Prostate gland (tissue), 2 donors: ENCODE measurements at regions not wholly inside any gene's neighbourhood (a gene's known extent, or its start where the extent isn't known, plus 50 kb on each side); places are given as distances from the start of the nearest gene placed in this dataset.

Experiments
- DNase-seq: peaks from one replicate; pipeline ENCODE4 v3.0.0-alpha.2; 2019; ENCODE audit warnings: low spot score
- H3K27ac ChIP-seq, 2 donors: fragments of 200-600 bp; sonication (generic); 2 replicates each; pipeline ENCODE4 v1.5.1; 2017 to 2019
- H3K27me3 ChIP-seq: fragments of 200-600 bp; sonication (generic); replicated peaks from 2 replicates; pipeline ENCODE4 v1.5.1; 2019; ENCODE audit not compliant: insufficient read depth
- H3K36me3 ChIP-seq, 2 donors: fragments of 200-600 bp; sonication (generic); 1 replicate in 1 of 2; 2 replicates in 1 of 2; pipeline versions ENCODE4 v1.5.1 to v1.8.1; 2017 to 2019
- H3K4me1 ChIP-seq: fragments of 200-600 bp; sonication (generic); replicated peaks from 2 replicates; pipeline ENCODE4 v1.5.1; 2019
- H3K4me3 ChIP-seq, 2 donors: fragments of 200-600 bp; sonication (generic); 2 replicates each; pipeline ENCODE4 v1.5.1; 2017 to 2019
- H3K9me3 ChIP-seq: fragments of 200-600 bp; sonication (generic); 2 replicates; pipeline ENCODE4 v1.5.1; 2017
- CTCF ChIP-seq, 4 experiments: fragments of 200-600 bp in 2 of 4; fragments of 450-650 bp in 2 of 4; sonication (generic) in 2 of 4; IDR thresholded peaks; 1 replicate in 3 of 4; 2 replicates in 1 of 4; pipeline ENCODE4 v1.5.1; 2016 to 2019; ENCODE audit warnings: antibody characterized with exemption in 4 of 4, mild to moderate bottlenecking in 2 of 4, moderate library complexity in 2 of 4
- POLR2A ChIP-seq: fragments of 450-650 bp; IDR thresholded peaks from one replicate; pipeline ENCODE4 v1.6.1; 2016; ENCODE audit warnings: antibody characterized with exemption, mild to moderate bottlenecking
- POLR2AphosphoS5 ChIP-seq: sonication (generic); formaldehyde crosslinking; IDR thresholded peaks from one replicate; pipeline ENCODE4 v1.6.1; 2017; ENCODE audit warnings: antibody characterized with exemption
- WGBS: methylation state at CpG from one replicate; pipeline ENCODE4 v1.1.5; 2018; 5-methylcytosine and 5-hydroxymethylcytosine counted together
- intact Hi-C: fragments of 100-400 bp; cut with DNase I; formaldehyde crosslinking; loops from one replicate; pipeline ENCODE4 v1.14.2; 2022

DNA sequence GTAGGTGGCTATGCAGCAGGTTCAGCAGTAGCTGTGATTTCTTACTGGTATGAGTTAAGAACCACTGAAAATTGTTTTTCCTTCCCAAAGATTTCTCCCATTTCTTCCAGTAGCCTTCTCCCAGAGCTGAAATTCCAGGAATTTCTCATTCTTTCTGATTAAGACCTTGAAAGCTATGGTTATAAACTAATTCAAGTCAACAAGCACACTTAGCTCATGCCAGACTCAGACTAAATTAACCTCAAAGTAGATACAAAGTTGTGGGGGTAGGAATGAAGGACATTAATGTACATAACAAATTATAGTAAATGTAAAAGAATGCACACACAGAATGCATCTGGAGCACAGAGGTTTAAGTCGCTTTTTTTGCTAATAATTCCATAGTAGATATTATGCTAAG, 103.6 kb upstream of the SOX11 start:
- Histone ChIP-seq H3K36me3 (no peaks in the 10 kb centered on the region), H3K4me3 (no peak overlapping the region), H3K27me3 (no peaks in the 10 kb centered on the region), H3K4me1 (no peaks in the 10 kb centered on the region), H3K9me3 (no peaks in the 10 kb centered on the region), H3K27ac (no peak overlapping the region)
- no peak for DNase-seq
- TF ChIP-seq POLR2AphosphoS5 = no peak
- no peak for TF ChIP-seq POLR2A
- TF ChIP-seq CTCF (IDR thresholded peaks at IDR 0.05) = no peak
- WGBS = 89% methylated on average over 1 of the region's 1 CpG
- intact Hi-C loops = no loop called here

DNA sequence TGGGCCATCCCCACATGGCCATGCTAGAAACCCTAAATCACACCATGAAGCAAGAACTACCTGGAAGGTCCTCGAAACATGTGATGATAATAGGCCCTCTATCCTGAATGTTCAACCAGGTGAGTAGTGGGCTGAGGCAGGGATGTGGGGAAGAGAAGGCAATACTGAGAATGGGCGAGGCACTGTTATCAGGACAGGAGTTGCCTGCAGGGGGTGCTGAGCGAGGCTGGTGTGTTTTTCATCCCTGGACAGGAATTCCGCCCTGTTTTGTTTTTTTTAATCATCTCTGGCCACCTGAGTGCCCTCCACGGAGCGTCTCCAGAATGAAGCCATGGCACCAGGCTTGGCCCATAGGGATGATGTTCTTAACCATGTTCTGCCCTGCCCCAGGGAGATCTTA, 103.0 kb upstream of the SOX11 start:
- Histone ChIP-seq H3K9me3 (no peaks in the 10 kb centered on the region), H3K4me1 (no peaks in the 10 kb centered on the region), H3K4me3 (no peak overlapping the region), H3K27me3 (no peaks in the 10 kb centered on the region), H3K27ac (no peak overlapping the region), H3K36me3 (no peaks in the 10 kb centered on the region)
- TF ChIP-seq CTCF (IDR thresholded peaks at IDR 0.05) (no peak), POLR2AphosphoS5 (no peak), POLR2A (no peak)
- intact Hi-C loops = no loop called here
- DNase-seq = no peak
- WGBS = 90% methylated on average over 6 of the region's 6 CpGs

GRCh38 chr2:5590886-5591285, 101.3 kb upstream of the SOX11 start:
- Histone ChIP-seq H3K4me1 (no peaks in the 10 kb centered on the region), H3K9me3 (no peaks in the 10 kb centered on the region), H3K36me3 (no peaks in the 10 kb centered on the region), H3K27me3 (no peaks in the 10 kb centered on the region), H3K4me3 (no peak overlapping the region), H3K27ac (no peak overlapping the region)
- intact Hi-C loops = no loop called here
- 61% methylated on average over 5 of the region's 6 CpGs for WGBS
- TF ChIP-seq POLR2AphosphoS5 = no peak
- TF ChIP-seq POLR2A = no peak
- no peak for TF ChIP-seq CTCF (IDR thresholded peaks at IDR 0.05)
- DNase-seq = no peak

DNA sequence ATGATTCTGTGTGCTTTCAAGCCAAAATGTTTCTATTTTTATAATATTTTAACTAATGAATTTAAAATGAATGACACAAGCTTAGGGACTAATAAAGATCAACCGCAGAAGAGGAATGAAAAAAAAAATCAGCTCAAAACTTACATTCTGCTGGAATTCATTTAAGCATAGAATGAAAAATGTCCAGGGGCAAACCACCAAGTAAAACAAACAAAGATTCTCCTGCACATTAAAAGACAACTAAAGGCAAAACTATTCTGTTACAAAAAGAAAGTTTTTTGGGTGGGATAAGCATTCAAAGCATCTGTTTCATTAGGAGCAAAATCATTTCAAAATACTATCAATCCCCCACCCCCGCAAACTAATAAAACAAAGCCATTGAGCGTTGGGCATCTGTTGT, 99.3 kb upstream of the SOX11 start:
- WGBS = 34% methylated on average over 3 of the region's 3 CpGs
- no peaks in the 10 kb centered on the region for H3K4me1 ChIP-seq
- no peak for DNase-seq
- H3K36me3 ChIP-seq = no peaks in the 10 kb centered on the region
- H3K9me3 ChIP-seq = no peaks in the 10 kb centered on the region
- intact Hi-C loops = no loop called here
- no peak overlapping the region for H3K27ac ChIP-seq
- H3K4me3 ChIP-seq = no peak overlapping the region
- H3K27me3 ChIP-seq = no peaks in the 10 kb centered on the region
- TF ChIP-seq POLR2A (no peak), CTCF (IDR thresholded peaks at IDR 0.05) (no peak)

DNA sequence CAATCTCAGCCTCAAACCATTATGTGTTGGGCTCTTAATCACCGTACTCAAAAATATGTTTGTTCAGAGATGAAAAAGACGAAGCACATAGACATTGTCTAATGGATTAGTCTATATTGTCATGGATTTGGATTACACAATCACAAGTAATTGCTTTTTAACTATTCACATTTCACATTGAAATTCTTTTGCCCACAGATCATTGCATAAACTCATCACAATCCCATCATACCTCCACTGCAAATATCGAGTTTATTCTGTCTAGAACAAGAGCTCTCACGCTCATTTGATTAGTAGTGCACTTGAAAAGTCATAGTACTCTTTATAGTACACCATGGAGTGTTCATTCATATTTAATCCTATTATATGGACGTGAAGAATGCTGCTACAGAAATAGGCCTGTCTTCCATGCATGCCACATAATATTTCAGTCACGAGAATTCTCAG, 97.9 kb upstream of the SOX11 start:
- Histone ChIP-seq H3K9me3 (no peaks in the 10 kb centered on the region), H3K4me1 (no peaks in the 10 kb centered on the region), H3K27ac (no peak overlapping the region), H3K27me3 (no peaks in the 10 kb centered on the region), H3K4me3 (no peak overlapping the region), H3K36me3 (no peaks in the 10 kb centered on the region)
- no peak for DNase-seq
- intact Hi-C loops = no loop called here
- WGBS = 83% methylated on average over 6 of the region's 6 CpGs
- TF ChIP-seq CTCF (IDR thresholded peaks at IDR 0.05) = no peak
- TF ChIP-seq POLR2AphosphoS5 = no peak
- no peak for TF ChIP-seq POLR2A
